Adipose tissue (tissue), 3 donors: ENCODE measurements at regions not wholly inside any gene's neighbourhood (a gene's known extent, or its start where the extent isn't known, plus 50 kb on each side); places are given as distances from the start of the nearest gene placed in this dataset.

Experiments
- H3K27ac ChIP-seq: one replicate; pipeline ENCODE4 v1.5.1; 2013; ENCODE audit warnings: low read depth, low read length
- WGBS, 3 donors: extraction: QIAGEN DNeasy Blood & Tissue Kit; methylation state at CpG; one replicate each; pipeline ENCODE4 v1.1.7; 2013; 5-methylcytosine and 5-hydroxymethylcytosine counted together
- donor health status: healthy with polysubstance abuse.
- donor health status: Bipolar disorder and iron deficiency.
- donor health status: healthy.

DNA sequence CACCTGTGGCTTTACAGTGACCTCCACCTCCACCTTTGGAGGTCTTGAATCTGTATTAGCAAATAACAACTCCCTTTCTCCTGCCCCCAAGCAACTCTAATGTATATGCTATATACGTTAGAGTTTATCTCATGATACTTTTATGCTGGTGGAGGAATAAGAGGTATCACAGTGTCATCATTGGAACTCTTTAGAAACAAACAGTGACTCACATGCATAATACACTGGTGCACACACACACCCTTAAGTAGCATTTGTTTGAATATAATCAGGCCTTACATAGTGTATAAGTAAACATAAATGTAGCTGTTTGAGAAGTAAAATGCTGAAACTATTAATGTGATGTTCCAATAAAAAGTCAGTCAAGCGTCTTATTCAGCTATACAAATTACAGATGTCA is 280.2 kb upstream of the C2CD4B start:
- no peak overlapping the region for H3K27ac ChIP-seq
- WGBS, 3 donors: 94 to 97% (median 95%) methylated on average over 2 of the region's 2 CpGs

DNA sequence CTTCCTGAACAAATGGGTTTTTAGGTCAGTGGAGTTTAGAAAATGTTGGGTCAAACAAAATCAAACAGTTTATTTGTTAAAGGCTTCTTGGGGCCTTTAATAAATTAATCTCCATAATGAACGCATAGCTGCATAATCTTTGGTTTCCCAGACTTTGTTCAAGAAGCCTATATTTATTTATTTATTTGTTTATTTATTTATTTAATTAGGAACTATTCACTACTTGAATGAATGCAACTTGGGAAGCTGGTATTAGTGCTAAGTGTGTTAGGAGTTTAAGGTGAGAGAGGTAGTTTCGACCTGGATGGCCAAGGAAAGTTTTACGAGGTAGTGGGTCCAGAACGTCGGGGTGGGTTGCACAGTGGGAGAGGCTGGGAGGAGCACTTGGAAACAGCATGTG is 281.9 kb upstream of the C2CD4B start:
- no peak overlapping the region for H3K27ac ChIP-seq
- 89 to 93% (median 92%) methylated on average over 5 of the region's 5 CpGs for WGBS, 3 donors

DNA sequence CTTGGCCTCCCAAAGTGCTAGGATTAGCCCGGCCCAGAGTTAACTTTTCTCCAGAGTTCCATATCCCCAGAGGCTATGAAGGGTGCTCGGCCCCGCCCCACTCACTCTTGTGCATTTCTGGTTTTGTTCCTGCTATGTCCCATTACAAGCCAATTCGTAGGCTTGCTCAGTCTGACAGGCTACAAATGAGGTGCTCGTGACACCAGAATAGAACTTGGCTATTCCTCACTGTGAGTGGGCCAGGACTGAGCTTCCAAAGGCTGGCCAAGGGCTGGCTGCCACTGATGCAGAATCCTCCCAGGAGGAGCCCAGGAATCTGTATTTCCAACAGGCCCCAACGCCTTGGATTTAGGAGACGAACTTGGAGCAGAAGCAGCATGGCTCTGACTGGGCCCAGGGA is 282.7 kb upstream of the C2CD4B start:
- H3K27ac ChIP-seq: no peak overlapping the region
- 68 to 89% (median 79%) methylated on average over 7 of the region's 7 CpGs for WGBS, 3 donors

DNA sequence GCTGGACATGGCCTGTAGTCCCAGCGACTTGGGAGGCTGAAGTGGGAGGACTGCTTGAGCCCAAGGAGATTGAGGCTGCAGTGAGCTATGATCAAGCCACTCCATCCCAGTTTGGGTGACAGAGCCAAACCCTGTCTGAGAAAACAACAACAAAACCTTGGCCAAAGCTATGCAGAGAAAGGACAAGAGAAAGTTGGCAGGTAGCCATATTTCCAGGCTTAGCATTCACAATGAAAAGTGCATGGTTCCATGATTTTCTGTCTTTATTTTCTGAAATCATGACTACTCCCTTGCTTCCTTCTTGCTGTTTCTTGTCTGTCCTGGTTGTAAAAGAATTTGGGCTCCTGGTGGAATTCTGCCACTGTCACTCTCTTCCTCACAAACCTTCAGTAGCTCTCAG is 284.6 kb upstream of the C2CD4B start:
- no peak overlapping the region for H3K27ac ChIP-seq
- 83 to 96% (median 89%) methylated on average over 1 of the region's 1 CpG for WGBS, 3 donors

DNA sequence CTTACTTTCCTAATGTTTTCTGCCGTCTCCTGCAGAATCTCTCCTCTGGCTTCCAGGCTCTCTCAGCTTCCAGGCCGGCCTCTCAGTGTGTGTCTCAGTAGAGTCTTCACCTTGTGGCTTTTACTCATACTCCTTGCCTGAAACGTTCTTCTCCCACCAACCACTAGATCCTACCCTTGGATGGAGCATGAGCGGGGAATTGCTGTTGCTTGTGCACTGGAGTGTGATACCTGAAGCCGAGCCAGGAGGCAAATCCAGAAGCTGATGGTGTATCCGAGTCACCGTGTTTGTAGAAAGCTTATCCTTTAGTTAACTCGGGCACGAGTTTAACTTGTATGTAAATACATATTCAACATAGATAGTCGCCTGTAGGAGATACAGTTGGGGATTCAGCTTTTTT is 285.0 kb upstream of the C2CD4B start:
- 91 to 94% (median 93%) methylated on average over 10 of the region's 10 CpGs for WGBS, 3 donors

DNA sequence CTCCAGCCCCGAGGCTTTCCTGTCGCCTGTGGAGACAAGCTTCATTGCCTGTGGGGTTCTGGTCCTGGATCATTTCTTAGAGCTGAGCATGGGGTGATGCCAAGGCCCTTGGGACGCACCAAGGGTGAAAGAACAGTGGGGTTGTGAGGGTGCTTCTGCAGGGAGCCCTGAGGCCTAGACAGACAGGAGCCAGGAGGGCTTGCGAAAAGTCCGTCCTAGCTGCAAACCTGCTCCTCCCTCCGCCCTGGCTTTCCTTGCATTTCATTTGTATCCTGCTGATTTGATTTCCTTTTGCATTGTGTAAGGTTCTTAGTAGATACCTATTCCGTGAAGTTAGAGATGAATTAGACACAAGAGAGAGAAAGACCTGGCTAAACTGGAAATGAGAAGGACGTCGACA is 286.9 kb upstream of the C2CD4B start:
- 95 to 96% (median 95%) methylated on average over 9 of the region's 9 CpGs for WGBS, 3 donors

More for the DNA sequence above, 285.0 kb upstream of the C2CD4B start:
- H3K27ac ChIP-seq: no peak overlapping the region

DNA sequence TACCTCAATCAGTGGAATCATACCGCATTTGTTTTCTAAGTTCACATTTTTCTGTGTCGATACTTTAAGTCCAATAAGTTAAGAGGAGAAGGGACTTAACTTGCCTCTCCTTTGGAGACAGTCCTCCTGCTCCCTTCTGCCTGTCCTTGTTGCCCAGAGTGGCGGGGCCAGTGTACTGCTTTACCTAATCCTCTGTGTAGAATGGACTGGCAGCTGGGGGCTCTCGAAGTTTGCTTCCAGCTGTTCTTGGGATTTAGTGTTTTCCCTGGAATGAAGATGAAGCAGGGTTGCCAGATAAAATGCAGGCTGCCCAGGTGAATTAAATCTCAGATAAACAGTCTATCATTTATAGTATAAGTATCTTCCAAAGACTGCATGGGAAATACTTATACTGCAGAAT is 287.6 kb upstream of the C2CD4B start:
- WGBS, 3 donors: 90 to 96% (median 95%) methylated on average over 4 of the region's 4 CpGs
- H3K27ac ChIP-seq: no peak overlapping the region

More for the DNA sequence above, 286.9 kb upstream of the C2CD4B start:
- no peak overlapping the region for H3K27ac ChIP-seq

DNA sequence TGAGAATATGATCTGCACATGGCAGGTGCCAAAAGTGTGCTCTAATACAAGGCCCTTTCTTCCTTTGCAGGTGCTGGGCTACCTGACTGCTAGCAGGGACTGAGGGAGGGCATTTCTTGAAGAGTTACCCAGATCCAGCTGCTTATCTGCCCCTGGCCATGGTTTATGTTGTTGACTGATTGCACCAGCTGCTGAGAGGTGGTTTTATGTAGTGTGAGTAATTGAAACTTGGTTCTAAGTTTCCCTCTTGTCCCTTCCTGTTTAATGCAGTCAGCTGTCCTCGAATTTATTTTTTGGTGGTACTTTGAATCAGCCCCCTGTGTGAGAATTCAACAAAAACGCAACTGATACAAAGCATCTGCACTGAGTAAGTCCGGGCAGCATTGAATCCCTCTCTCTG is 288.3 kb upstream of the C2CD4B start:
- no peak overlapping the region for H3K27ac ChIP-seq
- 65 to 83% (median 71%) methylated on average over 3 of the region's 3 CpGs for WGBS, 3 donors

DNA sequence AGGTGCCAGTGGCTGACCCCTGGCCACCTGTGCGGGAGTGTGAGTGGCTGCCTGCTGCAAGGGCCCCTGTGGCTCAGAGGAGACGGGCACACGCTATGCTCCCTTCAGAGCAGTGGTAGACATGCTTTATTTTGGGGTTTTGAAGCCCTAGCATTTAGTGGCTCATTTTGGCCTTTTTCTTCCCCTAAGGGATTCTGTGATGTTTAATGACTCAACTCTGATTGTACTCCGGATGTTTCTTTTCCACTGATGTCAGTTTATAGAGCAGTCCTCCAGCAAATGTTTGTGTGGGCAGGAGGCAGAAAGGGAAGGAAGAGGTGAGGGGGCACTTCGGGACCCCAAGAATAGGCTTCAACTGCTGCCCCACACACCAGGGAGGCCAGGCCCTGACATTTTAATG is 288.9 kb upstream of the C2CD4B start:
- H3K27ac ChIP-seq: peak overlapping the region; percentile 71
- WGBS, 3 donors: 56 to 76% (median 68%) methylated on average over 5 of the region's 5 CpGs

DNA sequence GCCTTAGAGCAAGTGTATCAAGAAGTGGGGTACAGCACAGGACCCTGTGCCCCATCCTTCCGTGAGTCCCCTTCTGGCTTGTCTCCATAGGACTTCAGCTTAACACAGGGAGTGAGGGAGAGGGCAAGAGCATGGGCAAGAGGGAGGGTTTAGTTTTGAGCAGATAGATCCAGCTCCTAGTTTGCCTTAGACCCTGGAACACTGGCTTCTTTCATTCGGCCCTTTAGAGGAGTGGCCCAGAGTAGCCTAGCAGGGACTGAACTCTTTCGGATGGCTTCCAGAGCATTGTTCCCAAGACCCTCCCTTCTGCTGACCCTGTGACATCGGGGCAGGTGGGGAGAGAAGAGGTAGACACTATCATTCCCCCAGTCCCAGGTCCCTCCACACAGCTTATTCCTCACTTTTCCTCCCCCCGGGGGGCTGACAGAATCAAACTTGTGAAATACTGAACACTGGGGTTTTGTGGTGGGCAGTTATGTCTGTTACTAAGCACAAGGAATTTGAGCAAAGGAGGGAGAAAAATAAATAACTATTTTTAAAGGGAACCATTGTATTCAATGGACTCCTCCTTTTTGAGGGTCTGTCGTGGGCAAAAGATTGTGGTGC is 289.6 kb upstream of the C2CD4B start:
- 87 to 90% (median 88%) methylated on average over 6 of the region's 6 CpGs for WGBS, 3 donors
- H3K27ac ChIP-seq: peak overlapping the region; percentile 71

DNA sequence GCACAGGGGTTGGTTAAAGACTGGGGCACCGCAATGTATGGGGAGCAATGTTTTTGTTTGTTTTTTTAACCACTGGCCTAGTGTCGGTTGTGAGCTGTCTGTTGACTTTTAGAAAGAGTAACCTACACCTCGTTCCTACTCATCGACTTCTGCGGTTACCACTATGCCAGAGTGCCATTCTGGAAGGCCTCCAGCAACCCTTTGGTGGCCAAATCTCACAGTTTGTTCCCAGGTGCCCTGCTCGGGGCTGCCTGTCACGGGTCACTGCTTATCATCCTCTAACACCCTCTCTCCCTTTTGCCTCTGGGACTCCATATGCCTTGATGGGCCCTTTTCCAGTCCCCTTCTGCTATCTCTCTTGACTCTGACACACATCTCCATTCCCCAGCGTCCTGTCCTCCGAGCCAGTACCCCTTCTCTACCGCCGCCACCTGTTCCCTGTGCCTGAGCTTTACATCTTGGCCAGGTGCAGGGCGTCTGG is 290.4 kb upstream of the C2CD4B start:
- 82 to 91% (median 87%) methylated on average over 11 to 12 of the region's 12 CpGs for whole genome bisulfite sequencing, 3 donors
- H3K27ac ChIP-seq: no peak overlapping the region

DNA sequence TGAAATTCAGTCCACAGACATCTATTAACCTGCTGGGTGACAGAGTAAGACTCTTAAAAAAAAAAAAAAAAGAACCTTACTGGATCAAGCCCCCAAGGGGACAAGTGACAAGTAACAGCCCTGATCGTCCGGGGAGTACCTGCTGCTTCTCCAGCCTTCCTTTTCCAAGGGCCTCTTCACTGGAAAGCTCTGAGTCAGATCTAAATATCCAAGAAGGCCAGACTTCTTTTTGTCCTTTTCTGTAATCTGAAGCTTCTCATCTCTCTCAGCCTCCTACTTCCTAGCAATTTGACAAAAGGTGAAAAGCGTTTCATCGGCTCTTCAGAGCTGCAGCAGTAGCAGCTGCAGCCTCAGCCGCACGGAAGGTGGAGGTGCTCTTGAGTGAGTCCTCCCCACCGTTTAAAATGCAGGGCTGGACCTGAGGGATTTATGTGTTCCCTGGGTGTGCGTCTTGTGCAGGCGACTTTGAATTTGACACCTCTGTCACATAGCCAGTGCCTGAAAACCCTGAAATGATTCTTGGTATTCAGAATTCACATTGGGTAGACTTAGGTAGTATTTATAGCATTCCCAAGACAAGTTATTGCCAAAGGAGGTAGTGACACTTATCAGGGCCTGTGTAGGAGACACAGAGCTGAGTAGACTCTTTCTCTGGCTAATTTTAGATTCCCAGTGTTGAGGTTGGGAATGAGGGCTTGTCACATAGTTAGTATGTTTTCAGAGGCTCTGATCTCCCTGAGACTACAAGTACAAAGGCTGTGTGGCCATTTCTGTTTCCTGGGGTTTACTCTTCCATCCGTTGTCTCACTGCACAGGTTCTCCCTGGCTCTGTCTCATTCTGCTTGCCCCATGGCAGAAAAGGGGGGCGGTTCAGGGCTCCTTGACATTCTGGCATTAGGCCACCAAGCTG is 291.2 kb upstream of the C2CD4B start:
- 90 to 93% (median 90%) methylated on average over 11 of the region's 11 CpGs for WGBS, 3 donors
- H3K27ac ChIP-seq: no peak overlapping the region

DNA sequence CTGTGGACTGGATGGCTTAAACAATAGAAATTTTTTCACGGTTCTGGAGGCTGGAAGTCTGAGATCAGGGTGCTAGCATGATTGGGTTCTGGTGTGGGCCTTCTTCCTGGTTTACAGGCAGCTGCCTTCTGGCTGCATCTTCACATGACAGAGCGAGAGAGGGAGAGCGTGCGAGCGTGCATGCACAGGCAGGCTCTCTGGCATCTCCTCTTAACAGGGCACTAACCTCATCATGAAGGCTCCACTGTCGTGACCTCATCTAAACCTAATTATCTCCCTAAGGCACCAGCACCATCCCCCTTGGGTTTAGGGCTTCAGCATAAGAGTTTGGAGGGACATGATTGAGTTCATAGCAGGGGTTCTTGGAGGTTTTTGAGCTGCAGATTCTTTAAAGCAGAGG is 292.0 kb upstream of the C2CD4B start:
- WGBS, 3 donors: 93 to 95% (median 94%) methylated on average over 6 of the region's 6 CpGs
- H3K27ac ChIP-seq: no peak overlapping the region

DNA sequence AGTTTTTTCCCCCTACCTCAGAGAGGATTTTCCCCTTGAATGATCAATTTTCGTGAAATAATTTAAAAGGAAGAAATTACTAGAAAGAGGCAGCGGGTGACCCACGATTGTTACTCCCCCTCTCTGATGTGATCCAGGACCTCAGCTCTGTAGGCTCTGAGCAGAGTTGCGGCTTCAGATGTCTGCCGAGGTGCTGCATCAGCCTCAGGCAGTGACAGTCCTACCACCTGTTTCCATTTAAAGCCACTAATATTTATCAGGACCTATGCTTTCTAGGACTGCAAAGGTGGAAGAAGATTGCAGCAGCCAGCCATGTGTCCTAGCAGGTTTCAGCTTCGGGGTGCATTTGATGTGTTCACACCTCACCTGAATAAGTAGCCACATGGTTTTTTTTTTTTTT is 294.8 kb upstream of the C2CD4B start:
- no peak overlapping the region for H3K27ac ChIP-seq
- WGBS, 3 donors: 87 to 89% (median 88%) methylated on average over 6 of the region's 6 CpGs

DNA sequence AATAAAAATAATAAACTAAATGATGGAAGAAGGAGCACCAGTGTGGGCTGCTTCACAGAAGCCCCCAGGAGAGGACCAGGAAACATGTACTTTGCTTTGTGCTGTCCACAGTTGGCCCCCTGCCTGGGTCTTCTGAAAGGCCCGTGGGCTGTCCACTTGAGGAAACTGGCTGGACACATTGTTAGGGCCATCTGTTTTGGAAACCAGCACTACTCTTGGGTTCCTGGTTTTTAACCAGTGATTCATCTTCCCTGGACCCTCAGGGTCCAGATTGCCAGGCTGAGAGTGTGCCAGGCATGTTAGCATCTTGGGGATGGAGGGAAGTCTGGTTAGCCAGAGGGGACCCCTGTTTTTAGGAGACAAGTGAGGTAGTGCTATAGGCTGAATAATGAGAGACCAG is 297.2 kb upstream of the C2CD4B start:
- no peak overlapping the region for H3K27ac ChIP-seq
- 35 to 44% (median 41%) methylated on average over 1 of the region's 1 CpG for WGBS, 3 donors

DNA sequence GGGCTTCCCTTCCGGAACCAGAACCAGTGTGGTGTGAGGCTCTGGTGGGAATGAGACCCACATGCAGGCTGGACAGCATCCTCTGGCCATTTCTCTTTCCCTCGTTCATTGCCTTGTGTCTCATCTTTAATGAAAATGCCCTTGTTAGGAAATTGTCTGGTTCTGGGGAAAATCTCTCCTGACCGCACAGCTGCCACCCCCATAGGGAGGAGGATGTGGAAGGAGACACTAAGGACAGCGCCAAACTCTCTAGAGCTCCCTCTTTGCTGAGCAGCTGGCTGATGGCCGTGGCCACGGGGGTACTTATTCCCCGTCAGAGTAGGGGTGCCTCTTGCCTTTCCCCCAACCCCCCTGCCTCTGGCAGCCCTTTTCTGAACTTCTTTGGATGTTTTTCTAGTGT is 297.6 kb upstream of the C2CD4B start:
- H3K27ac ChIP-seq: no peak overlapping the region
- 61 to 84% (median 69%) methylated on average over 7 of the region's 7 CpGs for WGBS, 3 donors

DNA sequence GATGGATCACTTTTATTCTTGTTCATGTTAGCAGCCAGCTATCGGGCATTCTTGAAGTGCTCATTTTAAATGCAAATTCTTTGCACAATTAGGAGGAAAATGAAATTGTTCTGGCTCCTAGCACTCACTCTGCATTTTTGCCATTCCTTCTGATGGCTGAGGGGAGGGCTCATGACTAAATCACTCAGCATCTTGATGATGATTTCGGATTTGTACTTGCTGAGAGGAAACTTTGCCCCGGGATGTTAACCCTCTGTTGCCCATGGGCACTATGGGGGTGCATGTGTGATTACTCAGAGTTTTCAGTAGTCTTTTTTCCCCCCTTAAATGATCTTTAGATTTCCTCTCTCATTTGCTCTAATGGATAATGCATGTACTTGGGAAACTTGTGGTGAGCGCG is 299.6 kb upstream of the C2CD4B start:
- no peak overlapping the region for H3K27ac ChIP-seq
- 57 to 71% (median 62%) methylated on average over 5 of the region's 5 CpGs for WGBS, 3 donors

DNA sequence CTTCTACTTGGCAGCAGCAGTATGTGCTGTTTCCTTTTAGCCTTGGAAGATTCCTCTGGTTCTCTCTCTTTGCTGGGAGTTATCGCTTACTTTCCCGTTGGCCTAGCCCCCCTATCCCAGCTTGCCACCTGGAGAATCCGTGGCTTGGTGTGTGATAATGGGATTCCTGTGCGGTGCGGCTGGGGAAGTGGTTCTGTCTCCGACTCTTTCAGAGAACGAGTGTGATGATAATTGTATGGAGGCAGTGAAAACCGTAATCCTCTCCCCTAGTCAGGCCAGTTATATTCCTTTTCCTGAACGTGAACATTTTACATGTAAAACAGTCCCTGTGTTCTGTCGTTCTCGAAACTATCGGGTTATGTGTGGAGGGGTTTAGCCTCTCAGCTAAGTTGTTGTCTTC is 300.1 kb upstream of the C2CD4B start:
- H3K27ac ChIP-seq: no peak overlapping the region

DNA sequence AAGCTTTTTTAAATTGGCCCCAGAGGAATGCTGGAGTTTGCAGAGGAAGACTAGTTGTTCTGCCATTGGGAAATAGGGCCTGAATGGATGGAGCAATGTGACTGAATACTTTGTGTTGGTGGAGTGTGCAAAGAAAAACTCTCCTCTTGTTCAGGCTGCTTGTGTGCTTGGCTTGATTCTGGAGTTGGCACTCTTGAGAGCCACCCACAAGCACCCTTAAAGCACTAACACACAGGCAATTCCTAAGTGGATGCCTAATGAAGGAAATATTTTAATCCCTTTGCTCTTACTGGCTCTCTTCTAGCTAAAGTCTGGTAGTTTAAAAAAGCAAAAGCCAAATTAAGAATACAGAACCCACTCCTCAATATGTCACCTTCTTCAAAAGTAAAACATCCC is 304.4 kb upstream of the C2CD4B start:
- H3K27ac ChIP-seq: no peak overlapping the region

More for the DNA sequence above, 300.1 kb upstream of the C2CD4B start:
- 77 to 84% (median 80%) methylated on average over 12 of the region's 12 CpGs for WGBS, 3 donors
